Parathyroid adenoma (tissue), 2 donors: ENCODE measurements at regions not wholly inside any gene's neighbourhood (a gene's known extent, or its start where the extent isn't known, plus 50 kb on each side); places are given as distances from the start of the nearest gene placed in this dataset.

ENCODE experiments used
- H2AFZ ChIP-seq: fragments of 300-600 bp; sonication (generic); one replicate; pipeline ENCODE4 v1.7.0; 2017; ENCODE audit warnings: antibody characterized with exemption, mild to moderate bottlenecking
- H3K27ac ChIP-seq: fragments of 300-600 bp; sonication (generic); one replicate; pipeline ENCODE4 v1.7.0; 2017
- H3K27me3 ChIP-seq: fragments of 300-600 bp; sonication (generic); one replicate; pipeline ENCODE4 v1.7.0; 2017; ENCODE audit warnings: low read length; ENCODE audit not compliant: control insufficient read depth, insufficient read depth
- H3K36me3 ChIP-seq: fragments of 300-600 bp; sonication (generic); one replicate; pipeline ENCODE4 v1.7.0; 2017; ENCODE audit warnings: low read length; ENCODE audit not compliant: control insufficient read depth, insufficient read depth
- H3K4me1 ChIP-seq: fragments of 300-600 bp; sonication (generic); one replicate; pipeline ENCODE4 v1.7.0; 2017; ENCODE audit warnings: control low read depth
- H3K4me2 ChIP-seq: fragments of 300-600 bp; sonication (generic); one replicate; pipeline ENCODE4 v1.7.0; 2017; ENCODE audit warnings: low read length
- H3K4me3 ChIP-seq: fragments of 300-600 bp; sonication (generic); one replicate; pipeline ENCODE4 v1.7.0; 2017; ENCODE audit warnings: low read depth, low read length
- H3K79me2 ChIP-seq: fragments of 300-600 bp; sonication (generic); one replicate; pipeline ENCODE4 v1.7.0; 2017; ENCODE audit warnings: control low read depth
- H3K9ac ChIP-seq: fragments of 300-600 bp; sonication (generic); one replicate; pipeline ENCODE4 v1.7.0; 2017; ENCODE audit warnings: mild to moderate bottlenecking
- H3K9me3 ChIP-seq: fragments of 300-600 bp; sonication (generic); one replicate; pipeline ENCODE4 v1.7.0; 2017; ENCODE audit warnings: low read length; ENCODE audit not compliant: control insufficient read depth
- CTCF ChIP-seq: fragments of 300-600 bp; sonication (generic); IDR thresholded peaks from one replicate; pipeline ENCODE4 v1.7.0; 2017; ENCODE audit warnings: antibody characterized with exemption, mild to moderate bottlenecking
- donor health status: primary hyperparathyroidism.

- Histone ChIP-seq H3K27ac (no peak overlapping the region), H3K9ac (no peak overlapping the region)
- no peak for TF ChIP-seq CTCF
Measured at GRCh38 chr7:131607291-131608115, 51.1 kb upstream of the PODXL start.

DNA sequence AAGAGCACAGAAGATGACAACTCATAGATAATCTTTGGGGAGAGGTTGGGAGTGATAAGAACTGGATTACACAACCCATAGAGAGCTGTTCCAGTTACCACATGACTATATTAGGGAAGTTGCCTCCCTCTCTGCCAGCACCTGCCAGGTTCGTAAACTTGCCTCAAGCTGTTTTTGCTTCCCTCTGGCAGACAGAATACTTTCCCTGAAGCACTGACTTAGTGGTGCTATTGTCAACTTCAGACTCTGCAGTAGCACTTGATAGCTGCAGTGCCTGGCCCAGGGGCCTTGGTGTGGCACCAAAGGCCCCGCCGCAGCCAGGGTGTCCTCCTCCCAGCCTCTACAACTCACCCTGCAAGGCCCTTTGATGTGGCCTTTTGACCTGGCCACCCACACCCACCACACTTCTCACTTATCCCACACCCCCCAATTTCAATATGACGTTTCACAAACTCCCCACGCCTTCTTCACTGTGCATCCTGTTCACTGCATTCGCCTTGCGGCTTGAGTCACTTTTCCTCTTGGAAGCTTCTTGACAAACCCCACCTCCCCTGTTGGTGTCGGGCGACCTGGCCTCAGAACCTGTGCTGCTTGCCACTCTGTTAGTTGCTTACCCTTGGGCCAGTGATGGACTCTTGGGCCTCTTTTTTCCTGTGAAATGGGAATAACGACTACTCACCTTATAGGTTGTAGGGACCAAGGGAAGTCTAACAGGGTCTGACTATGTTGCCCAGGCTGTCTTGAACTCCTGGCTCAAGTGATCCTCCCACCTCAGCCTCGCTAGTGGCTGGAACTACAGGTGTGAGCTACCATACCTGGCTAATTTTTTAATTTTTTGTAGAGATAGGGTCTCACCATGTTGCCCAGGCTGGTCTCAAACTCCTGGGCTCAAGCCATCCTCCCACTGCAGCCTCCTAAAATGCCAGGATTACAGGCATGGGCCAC is 50.2 kb upstream of the PODXL start:
- Histone ChIP-seq H3K27me3 (no peaks in the 10 kb centered on the region), H3K36me3 (no peaks in the 10 kb centered on the region), H3K9ac (no peak overlapping the region), H3K79me2 (no peaks in the 10 kb centered on the region), H3K4me2 (no peak overlapping the region), H3K27ac (no peak overlapping the region), H2AFZ (no peak overlapping the region), H3K9me3 (no peaks in the 10 kb centered on the region), H3K4me1 (peaks cover 2% of the 10 kb centered on the region), H3K4me3 (no peak overlapping the region)
- no peak for TF ChIP-seq CTCF

More at GRCh38 chr7:131607291-131608115, 51.1 kb upstream of the PODXL start:
- Histone ChIP-seq H3K79me2 (no peaks in the 10 kb centered on the region), H3K4me1 (peaks cover 2% of the 10 kb centered on the region), H3K36me3 (no peaks in the 10 kb centered on the region), H3K9me3 (no peaks in the 10 kb centered on the region), H3K4me2 (no peak overlapping the region), H3K4me3 (no peak overlapping the region), H3K27me3 (no peaks in the 10 kb centered on the region), H2AFZ (no peak overlapping the region)
